SU-DHL-6 (cell line): ENCODE measurements at regions not wholly inside any gene's neighbourhood (a gene's known extent, or its start where the extent isn't known, plus 50 kb on each side); places are given as distances from the start of the nearest gene placed in this dataset.

ENCODE experiments used
- EZH2phosphoT487 ChIP-seq: fragments of 200-600 bp; sonication (generic), shearing (Covaris generic); conservative IDR thresholded peaks from 2 replicates; pipeline ENCODE4 v1.6.1; 2018; ENCODE audit warnings: mild to moderate bottlenecking, antibody characterized with exemption, low read length, moderate library complexity, mixed read lengths
- TF ChIP-seq, protein P1 (sequence below): fragments of 200-600 bp; sonication (generic); IDR thresholded peaks from one replicate; pipeline ENCODE4 v1.5.1; 2017; ENCODE audit warnings: antibody characterized with exemption, mild to moderate bottlenecking, low read length, moderate library complexity; ENCODE audit not compliant: insufficient read depth, poor library complexity, severe bottlenecking

DNA sequence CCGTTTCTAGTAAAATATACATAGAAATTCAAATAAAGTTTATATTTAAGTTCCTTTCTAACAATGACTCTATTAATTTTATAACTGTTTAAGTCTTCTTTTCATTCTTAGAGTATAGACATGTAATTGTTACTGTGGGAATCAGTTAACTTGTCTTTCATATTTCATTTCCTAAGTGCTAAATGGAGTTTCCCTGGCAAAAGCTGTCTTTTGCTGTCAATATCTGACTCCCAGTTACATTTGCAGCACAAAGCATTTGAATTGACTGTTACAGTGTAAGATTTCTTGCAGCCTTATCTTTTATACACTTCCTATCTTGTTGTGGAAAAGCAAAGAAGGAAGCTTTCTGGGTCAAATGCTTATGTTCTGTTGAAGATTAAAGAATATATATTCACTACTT is 1026.3 kb downstream of the CDH9 start:
- TF ChIP-seq, protein P1, sequence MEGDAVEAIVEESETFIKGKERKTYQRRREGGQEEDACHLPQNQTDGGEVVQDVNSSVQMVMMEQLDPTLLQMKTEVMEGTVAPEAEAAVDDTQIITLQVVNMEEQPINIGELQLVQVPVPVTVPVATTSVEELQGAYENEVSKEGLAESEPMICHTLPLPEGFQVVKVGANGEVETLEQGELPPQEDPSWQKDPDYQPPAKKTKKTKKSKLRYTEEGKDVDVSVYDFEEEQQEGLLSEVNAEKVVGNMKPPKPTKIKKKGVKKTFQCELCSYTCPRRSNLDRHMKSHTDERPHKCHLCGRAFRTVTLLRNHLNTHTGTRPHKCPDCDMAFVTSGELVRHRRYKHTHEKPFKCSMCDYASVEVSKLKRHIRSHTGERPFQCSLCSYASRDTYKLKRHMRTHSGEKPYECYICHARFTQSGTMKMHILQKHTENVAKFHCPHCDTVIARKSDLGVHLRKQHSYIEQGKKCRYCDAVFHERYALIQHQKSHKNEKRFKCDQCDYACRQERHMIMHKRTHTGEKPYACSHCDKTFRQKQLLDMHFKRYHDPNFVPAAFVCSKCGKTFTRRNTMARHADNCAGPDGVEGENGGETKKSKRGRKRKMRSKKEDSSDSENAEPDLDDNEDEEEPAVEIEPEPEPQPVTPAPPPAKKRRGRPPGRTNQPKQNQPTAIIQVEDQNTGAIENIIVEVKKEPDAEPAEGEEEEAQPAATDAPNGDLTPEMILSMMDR, result no peak
- no peak for TF ChIP-seq EZH2phosphoT487
